Esophagus squamous epithelium (tissue), 4 donors: ENCODE measurements at regions not wholly inside any gene's neighbourhood (a gene's known extent, or its start where the extent isn't known, plus 50 kb on each side); places are given as distances from the start of the nearest gene placed in this dataset.

Experiments
- CTCF ChIP-seq, 6 experiments: fragments of 450-650 bp in 4 of 6; fragments of 200-600 bp in 2 of 6; sonication (generic) in 2 of 6; IDR thresholded peaks; one replicate each; pipeline ENCODE4 v1.5.1; 2016 to 2019; ENCODE audit warnings: antibody characterized with exemption in 6 of 6, mild to moderate bottlenecking in 4 of 6, moderate library complexity in 4 of 6
- POLR2A ChIP-seq, 4 donors: fragments of 450-650 bp; IDR thresholded peaks; one replicate each; pipeline ENCODE4 v1.6.1; 2017; ENCODE audit warnings: antibody characterized with exemption in 4 of 4, mild to moderate bottlenecking in 4 of 4, moderate library complexity in 3 of 4

GRCh38 chr11:87523276-87523675 lies 485.5 kb downstream of the TMEM135 start:
- TF ChIP-seq CTCF (IDR thresholded peaks at IDR 0.05) (no peak), POLR2A (IDR thresholded peaks at IDR 0.05) (no peak)
